Activated CD8-positive, alpha-beta memory T cell treated with anti-CD3 and anti-CD28 coated beads for 36 hours (primary cell): ENCODE measurements at regions not wholly inside any gene's neighbourhood (a gene's known extent, or its start where the extent isn't known, plus 50 kb on each side); places are given as distances from the start of the nearest gene placed in this dataset.

ENCODE experiments used
- CTCF ChIA-PET: fragments of 350-600 bp; sonication (Branson Sonifier 250); formaldehyde crosslinking; loops from one replicate; lab custom pipeline; 2021; ENCODE audit warnings: antibody characterized with exemption; lab: Charles Lee
- POLR2A ChIA-PET: fragments of 350-600 bp; sonication (Branson Sonifier 250); formaldehyde crosslinking; loops from one replicate; lab custom pipeline; 2021; ENCODE audit warnings: antibody characterized with exemption; lab: Charles Lee

GRCh38 chr17:33401249-33401648 is 108.2 kb upstream of the ASIC2 start:
- POLR2A ChIA-PET: no interaction called here
- CTCF ChIA-PET: no interaction called here

- CTCF ChIA-PET: no interaction called here
Measured at GRCh38 chr17:33403194-33403593, 110.1 kb upstream of the ASIC2 start.

GRCh38 chr17:33404070-33404819 is 111.2 kb upstream of the ASIC2 start:
- CTCF ChIA-PET: no interaction called here

More at GRCh38 chr17:33403194-33403593, 110.1 kb upstream of the ASIC2 start:
- POLR2A ChIA-PET: no interaction called here

GRCh38 chr17:33416131-33416530 is 123.0 kb upstream of the ASIC2 start:
- ChIA-PET CTCF (no interaction called here), POLR2A (no interaction called here)

More at GRCh38 chr17:33404070-33404819, 111.2 kb upstream of the ASIC2 start:
- POLR2A ChIA-PET: no interaction called here

DNA sequence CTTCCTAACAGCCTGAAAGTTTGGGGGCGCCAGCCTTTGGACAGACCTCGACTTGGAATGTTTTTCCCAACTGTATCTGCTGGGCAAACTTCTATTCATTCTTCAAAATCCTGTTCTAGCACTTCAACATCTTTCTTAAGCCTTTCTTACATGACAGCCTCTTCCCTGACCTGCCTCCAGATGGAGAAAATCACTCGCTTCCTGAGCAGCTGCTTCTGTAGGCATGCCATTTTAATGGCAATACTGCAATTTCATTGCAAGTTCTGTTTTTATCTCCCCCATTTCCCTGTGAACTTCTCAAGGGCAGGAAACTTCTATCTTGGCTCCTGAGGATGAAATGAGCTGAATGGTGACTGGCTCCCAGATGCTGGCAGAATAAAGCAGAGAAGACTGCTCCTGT is 128.8 kb upstream of the ASIC2 start:
- CTCF ChIA-PET: no interaction called here

DNA sequence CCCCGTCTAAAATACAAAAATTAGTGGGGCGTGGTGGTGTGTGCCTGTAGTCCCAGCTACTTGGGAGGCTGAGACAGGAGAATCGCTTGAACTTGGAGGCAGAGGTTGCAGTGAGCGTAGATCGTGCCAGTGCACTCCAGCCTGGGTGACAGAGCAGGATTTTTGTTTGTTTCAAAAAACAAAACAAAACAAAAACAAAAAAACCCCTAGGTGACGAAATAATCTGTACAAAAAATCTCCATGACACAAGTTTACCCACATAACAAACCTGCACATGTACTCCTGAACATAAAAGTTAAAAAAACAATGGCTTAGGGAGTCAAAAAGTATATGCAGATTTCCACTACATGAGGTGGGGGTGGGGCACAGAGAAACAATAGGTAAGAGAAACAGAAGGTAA is 140.5 kb upstream of the ASIC2 start:
- POLR2A ChIA-PET: no interaction called here
- CTCF ChIA-PET: no interaction called here

More for the DNA sequence above, 128.8 kb upstream of the ASIC2 start:
- POLR2A ChIA-PET: no interaction called here

DNA sequence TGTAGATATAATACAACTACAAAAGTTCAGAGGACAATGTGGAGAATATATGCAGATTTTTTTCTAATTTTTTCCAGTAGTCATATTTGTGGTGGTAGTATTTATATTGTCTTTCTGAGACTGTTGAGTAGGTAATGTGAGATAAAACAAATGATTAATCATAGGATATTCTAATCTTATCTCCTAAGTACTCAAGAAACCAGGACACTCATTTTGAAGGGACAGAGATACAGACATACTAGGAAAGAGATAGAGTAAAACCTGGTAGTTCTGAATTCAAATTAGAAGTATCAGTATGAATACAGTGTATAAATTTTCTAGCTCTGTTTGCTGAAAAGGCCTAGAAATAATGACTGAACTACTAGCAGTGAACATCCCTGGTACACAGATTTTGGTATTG is 141.7 kb upstream of the ASIC2 start:
- ChIA-PET POLR2A (no interaction called here), CTCF (no interaction called here)

- POLR2A ChIA-PET: no interaction called here
- CTCF ChIA-PET: no interaction called here
Measured at GRCh38 chr17:33435721-33436301, 142.7 kb upstream of the ASIC2 start.

DNA sequence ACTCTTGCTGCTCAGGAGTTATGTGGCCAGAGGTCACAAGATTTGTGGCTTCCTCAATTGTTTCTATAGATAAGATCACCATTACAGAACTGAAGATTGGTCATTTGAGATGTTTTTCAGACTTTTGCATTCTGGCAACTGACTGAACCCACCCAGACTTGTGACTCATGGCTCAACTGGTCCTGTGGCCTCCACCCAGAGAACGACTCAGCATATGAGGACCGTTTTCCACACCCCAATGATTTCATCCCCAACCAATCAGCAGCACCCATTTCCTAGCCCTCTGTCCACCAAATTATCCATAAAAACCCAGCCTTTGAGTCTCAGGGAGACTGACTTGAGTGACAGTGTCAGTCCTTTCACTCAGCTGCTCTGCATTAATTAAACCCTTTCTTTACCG is 143.2 kb upstream of the ASIC2 start:
- ChIA-PET POLR2A (no interaction called here), CTCF (no interaction called here)

DNA sequence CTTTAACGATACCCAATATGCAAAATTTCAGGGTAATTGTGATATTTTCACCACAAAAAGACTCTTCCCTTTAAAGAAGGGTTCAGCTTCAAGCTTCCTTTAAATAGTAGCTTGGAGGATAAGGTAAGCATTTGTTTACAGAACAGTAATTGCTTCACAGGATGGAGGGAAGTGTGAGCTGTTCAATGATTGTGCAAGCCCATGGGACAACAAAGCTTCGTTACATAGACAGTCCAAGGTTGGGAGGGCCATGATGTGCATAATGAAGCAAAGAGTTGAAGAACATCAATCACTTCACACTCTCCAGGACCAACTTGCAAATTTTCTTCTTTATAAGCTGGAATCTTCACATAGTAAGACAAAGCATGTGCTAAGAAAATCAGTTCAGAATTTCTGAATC is 145.0 kb upstream of the ASIC2 start:
- ChIA-PET CTCF (no interaction called here), POLR2A (no interaction called here)

DNA sequence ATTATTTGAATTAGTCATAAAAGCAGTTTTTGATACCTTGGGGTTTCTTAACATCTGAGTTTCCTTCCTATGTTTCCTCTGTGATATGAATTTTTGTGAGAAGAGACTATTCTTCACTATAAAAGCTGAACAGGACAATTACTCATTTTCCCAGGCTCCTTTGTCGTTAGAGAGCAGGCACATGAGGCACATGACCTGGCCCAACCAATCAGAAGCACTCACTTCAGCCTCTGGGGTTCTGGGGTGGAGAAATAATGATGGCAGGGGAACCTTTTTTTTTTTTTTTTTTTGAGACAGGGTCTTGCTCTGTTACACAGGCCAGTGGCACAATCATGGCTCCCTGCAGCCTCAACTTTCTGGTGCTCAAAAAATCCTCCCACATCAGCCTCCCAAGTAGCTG is 145.5 kb upstream of the ASIC2 start:
- CTCF ChIA-PET: no interaction called here
- POLR2A ChIA-PET: no interaction called here

DNA sequence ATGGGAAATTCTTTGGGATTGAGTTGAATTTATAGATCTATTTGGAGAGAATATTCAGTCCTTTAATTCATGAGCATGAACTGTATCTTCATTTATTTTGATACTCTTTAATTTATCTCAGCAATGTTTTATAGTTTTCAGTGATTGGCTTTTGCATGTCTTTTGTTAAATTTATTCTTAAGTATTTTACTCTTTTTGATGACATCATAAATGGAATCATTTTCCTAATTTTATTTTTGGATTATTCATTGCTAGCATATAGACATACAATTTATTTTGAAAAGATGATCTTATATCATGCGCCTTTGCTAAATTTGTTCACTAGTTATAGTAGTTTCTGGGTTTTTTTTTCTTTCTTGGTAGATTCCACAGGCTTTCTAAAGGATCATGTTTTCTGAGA is 149.2 kb upstream of the ASIC2 start:
- POLR2A ChIA-PET: no interaction called here
- CTCF ChIA-PET: no interaction called here

DNA sequence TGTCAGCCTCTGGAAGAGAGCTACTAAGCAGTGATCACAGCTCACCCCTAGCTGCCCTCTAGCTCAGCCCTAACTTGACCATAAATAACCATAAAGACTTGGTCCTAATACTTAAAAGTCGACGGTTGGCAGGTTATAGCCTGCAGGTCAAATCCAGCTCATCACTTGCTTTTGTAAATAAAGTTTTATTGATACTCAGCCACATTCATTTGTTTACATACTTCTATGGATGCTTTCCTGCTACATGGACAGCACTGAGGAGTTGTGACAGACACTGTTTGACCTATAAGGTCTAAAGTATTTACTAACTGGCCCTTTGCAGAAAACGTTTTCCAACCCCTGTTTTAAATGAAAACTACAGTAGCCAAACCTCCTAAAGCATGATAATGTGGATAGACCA is 151.6 kb upstream of the ASIC2 start:
- ChIA-PET CTCF (no interaction called here), POLR2A (no interaction called here)

GRCh38 chr17:33447090-33447489 is 154.0 kb upstream of the ASIC2 start:
- CTCF ChIA-PET: no interaction called here
- POLR2A ChIA-PET: no interaction called here

DNA sequence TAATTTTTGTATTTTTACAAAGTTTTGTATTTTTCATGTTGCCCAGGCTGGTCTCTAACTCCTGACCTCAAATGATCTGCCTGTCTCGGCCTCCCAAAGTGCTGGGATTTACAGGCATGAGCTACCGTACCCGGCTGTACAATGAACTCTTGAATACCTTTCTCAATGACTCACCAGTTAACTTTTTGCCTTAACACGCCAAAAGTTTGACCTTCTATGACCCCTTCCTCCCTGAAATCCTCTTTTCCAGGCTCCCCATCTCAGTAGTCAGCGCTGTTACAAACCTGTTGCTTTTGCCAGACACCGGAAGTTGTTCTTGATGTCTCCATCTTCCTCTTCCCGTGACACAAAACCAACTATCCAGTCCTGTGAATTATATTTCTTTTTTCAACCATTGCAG is 158.1 kb upstream of the ASIC2 start:
- CTCF ChIA-PET: no interaction called here
- POLR2A ChIA-PET: no interaction called here

GRCh38 chr17:33457477-33457876 is 164.4 kb upstream of the ASIC2 start:
- POLR2A ChIA-PET: no interaction called here
- CTCF ChIA-PET: no interaction called here

- CTCF ChIA-PET: no interaction called here
Measured at GRCh38 chr17:33459078-33459940, 166.2 kb upstream of the ASIC2 start.

GRCh38 chr17:33460781-33461450 is 167.8 kb upstream of the ASIC2 start:
- ChIA-PET POLR2A (no interaction called here), CTCF (no interaction called here)

More at GRCh38 chr17:33459078-33459940, 166.2 kb upstream of the ASIC2 start:
- POLR2A ChIA-PET: no interaction called here

- ChIA-PET POLR2A (no interaction called here), CTCF (no interaction called here)
Measured at GRCh38 chr17:33463887-33464286, 170.8 kb upstream of the ASIC2 start.

DNA sequence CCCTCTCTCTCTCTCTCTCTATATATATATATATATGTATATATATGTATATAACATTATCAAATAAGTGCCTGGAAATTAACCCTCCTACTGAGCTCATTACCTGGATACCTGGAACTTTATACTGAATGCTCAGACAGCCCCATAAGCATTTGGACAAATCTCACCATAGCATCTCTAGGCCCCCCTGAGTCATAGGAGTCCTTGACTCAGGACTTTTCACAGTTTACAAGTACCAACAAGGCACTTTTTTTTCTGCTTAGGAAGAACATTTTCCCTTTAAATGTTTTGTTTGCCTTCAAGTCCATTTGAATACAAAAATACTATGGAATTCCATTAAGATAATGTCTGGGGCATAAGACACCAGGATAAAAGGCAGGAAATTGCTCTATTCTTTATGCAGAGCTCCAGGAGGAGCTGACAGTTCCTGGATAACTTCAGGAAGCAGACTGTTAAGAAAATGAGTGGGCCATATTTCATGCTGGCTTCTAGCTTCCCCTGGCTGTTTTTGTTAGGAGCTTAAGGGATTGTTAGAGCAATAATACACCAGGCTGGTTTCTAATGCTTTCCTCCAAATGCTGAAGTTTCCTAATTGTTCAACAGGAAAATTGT is 171.7 kb upstream of the ASIC2 start:
- ChIA-PET CTCF (no interaction called here), POLR2A (no interaction called here)
